Left renal pelvis (tissue), 4 donors: ENCODE measurements at regions not wholly inside any gene's neighbourhood (a gene's known extent, or its start where the extent isn't known, plus 50 kb on each side); places are given as distances from the start of the nearest gene placed in this dataset.

ENCODE experiments used
- DNase-seq, 4 donors: peaks; one replicate each; pipeline ENCODE4 v3.0.0-alpha.2; 2013; ENCODE audit warnings: low read depth in 4 of 4, low spot score in 3 of 4

GRCh38 chr7:47149208-47149839, 432.6 kb downstream of the TNS3 start:
- no peak for DNase-seq

DNA sequence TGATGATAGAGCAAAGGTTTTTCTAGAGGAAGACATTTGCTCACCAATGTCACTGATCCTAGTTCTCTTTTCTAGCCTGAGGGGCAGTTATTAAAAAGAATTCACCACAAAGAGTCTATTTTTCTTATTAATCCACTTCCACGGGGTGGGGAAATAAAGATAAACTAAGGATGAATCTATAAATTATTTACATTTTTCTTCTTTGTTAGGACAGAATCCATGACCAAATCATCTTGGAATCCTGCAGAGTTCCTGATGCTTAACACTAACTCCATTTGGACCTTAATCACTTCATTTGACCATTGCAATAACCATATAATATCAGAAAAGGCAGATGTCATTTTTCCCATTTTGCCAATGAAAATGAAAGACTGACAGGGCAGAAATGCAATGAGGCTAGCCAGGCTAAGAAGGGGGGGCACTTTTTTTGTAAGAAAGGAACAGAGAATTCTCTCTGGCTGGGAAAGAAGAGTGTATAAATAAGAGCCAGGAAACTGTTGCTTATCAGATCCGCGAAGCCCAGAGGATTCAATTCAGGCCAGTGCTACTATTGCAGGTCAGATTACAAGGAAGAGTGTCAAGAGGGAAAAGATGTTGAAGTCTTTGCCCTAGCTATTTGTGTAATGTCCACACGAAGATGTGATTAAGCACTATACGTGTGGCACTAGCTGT, 433.2 kb downstream of the TNS3 start:
- no peak for DNase-seq

DNA sequence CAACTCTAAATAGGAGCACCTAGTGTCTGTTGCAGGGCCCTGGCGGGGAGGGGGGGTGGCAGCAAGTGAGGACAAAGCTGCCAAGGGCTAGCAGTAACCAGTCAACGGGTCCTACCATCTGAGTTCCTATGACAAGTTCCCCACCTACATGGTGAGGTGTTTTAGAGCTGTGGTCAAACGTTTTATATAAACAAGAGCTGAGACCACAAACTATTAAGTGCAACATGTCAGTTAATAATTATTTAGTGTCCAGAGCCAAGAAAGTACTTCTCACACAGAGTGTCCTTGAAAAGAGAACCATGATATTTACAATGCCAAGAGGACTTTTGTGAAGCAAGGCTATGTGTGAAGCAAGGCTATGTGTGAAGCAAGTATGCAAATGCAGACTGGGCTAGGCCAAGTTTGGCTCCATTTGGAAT, 434.7 kb downstream of the TNS3 start:
- DNase-seq, result no peak

DNA sequence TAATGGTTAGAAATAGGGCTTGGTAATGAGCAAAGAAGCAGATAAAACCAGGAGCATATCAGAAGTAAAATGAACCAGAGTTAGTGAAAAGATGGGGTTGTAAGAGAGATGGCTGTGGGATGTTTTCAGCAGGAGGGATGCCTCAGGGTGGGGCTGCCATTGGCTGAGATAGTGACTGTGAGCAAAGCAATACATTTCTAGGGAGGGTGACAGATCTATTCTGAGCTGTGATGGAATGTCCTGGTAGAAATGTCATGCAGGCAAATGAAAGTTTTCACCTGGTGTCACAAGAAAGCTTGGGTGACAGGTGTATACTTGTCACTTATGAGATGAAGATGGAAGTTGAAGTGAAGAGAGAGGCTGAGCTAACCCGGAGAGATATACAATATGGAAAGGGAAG, 435.9 kb downstream of the TNS3 start:
- DNase-seq, result no peak

GRCh38 chr7:47145186-47145725, 436.7 kb downstream of the TNS3 start:
- no peak for DNase-seq

DNA sequence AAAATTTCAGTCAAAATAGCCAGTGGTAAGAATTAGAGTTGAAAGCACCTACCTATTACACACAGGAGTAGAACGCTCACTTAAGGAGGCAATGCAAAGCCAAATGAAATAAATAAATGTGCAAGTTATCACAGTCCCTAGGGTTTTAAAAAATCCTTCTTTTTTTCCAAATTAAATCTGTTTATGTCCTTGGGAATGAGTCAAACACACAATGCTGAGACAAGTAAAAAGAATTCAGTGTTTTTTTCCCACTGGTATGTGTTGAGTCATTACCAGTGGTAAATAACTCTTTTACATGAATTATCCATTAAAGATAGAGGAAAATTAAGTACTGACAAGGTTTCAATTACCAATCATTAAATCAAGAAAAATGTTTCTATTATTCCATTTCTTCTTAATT, 438.6 kb downstream of the TNS3 start:
- DNase-seq, result no peak

- no peak for DNase-seq
Measured at GRCh38 chr7:47142867-47143175, 439.1 kb downstream of the TNS3 start.

DNA sequence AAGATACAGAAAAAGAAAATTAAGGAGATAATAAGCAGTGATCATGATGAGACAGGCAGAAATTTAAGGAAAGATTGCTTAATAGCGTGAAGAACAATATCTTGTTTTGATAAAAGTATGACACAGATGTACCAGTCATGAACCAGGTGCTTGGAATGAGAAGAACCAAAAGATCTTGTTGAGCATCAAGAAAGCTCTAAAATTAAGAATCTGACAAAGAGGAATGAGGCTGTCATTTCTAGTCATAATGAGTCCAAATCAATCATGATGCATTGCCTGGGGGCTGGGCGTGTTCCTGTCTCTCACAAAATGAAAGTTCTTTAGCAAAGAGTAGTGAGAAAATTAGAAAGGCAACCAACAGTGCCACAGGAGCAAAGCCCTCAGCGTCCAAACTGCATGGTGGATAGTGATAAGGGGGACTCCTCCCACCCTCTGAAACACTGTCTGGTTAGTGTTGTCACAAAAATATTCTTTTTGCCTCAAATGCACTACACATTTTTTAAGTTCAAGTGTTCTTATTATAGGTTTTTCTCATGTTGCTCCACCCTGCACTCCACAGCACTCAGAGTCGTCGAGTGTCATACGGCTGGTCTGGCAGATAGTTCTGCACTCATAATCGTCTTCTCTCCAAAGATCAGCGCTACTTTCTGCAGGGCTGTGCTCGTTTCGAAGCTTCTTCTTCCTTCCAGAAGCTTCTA, 439.6 kb downstream of the TNS3 start:
- DNase-seq, result no peak

- DNase-seq, result no peak
Measured at GRCh38 chr7:47132471-47132870, 449.4 kb downstream of the TNS3 start.

GRCh38 chr7:47128700-47129099, 453.2 kb downstream of the TNS3 start:
- no peak for DNase-seq

- DNase-seq, result no peak
Measured at GRCh38 chr7:47125529-47125928, 456.4 kb downstream of the TNS3 start.

DNA sequence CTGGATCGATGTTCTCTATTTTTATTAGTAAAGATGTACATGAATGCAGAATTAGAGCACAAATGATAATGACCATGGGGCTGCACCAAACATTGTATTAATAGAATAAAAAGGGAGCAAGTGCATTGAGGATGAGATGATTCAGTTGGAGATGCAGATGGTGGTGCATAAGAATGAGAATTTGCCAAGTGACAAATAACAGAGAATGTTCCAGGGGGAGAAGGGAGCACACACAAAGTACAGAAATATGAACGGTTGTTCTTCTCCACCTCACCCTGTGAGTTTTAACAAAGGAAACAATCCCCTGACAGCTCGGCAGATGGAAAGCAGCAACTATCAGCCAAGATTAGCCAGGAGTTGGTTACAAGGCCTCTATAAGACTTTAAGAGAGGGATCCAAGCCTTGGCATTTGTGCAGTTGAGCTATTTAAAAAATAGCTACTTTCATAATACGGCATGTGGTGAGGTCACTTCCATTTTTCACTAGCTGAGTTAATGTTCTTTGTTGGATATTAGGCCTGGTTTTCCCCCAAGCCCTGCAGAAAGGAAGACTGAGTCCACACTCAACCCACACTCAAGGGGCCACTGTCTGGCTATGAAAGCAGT, 462.5 kb downstream of the TNS3 start:
- DNase-seq, result no peak

DNA sequence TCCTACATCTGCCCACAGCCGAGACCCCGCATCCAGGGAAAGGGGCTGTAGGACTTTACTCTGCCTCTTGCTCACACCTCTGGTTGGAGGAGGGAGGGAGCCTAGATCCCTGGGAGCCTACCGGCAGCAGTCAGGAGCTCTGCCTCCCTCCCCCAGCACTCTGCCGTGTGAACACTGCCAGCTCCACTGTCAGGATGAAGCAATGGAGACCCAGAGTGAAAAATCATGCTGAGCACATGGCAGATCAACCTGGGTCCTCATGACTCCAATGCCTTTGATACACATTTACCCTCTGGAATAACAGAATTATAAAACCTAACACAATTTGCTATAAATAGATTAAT, 477.7 kb downstream of the TNS3 start:
- DNase-seq, result no peak

- no peak for DNase-seq
Measured at GRCh38 chr7:47103498-47104205, 478.3 kb downstream of the TNS3 start.

- DNase-seq, result no peak
Measured at GRCh38 chr7:47102331-47102841, 479.5 kb downstream of the TNS3 start.

- no peak for DNase-seq
Measured at GRCh38 chr7:47100817-47101435, 481.0 kb downstream of the TNS3 start.

DNA sequence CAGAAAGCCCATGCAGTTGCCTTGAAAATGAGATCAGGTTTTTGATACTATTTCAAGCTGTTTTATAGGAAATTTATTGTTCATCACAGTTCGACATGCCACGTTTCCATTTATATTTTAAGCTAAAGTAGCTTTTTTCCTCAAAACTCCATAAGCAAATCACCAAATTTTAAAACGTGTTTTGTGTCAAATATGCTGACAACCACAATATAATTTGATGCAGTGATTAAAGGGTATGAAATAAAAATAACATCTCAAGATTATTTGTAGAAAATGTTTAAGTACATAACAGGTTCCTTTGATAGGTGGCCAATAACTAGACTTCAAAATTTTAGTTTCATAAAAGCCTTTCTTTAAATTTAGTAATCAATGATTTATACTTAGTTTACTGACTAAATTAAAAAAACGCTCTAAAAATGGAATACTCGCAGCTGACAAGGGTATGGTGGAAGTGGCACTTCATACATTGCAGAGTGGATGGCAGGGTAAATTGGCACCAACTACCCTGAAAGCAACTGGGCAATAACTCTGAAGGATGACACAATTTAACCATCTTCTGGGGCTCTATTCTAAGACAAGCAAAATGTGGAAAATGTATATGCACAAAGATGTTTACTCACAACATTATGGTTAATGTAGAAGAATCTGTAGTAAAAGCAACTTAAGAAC, 481.6 kb downstream of the TNS3 start:
- DNase-seq, result no peak

- DNase-seq, result no peak
Measured at GRCh38 chr7:47097431-47097830, 484.5 kb downstream of the TNS3 start.

GRCh38 chr7:47095946-47096345, 486.0 kb downstream of the TNS3 start:
- DNase-seq, result no peak

DNA sequence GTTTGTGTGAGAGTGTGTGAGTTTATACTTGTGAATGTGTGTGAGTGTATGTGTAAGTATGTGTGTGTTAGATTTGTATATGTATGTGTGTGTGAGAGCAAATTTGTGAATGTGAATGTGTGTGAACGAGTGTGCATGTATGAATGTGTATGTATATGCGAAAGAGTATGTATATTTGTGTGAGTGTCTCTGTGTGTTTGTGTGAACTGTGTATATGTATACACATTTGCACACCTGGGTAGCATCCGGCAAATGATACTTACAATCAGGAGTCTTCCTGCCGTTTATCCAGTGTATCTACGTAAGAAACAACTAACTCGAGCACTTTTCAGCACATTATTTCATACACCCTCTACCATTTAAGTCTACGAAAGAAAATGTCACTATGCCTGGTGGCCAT, 487.4 kb downstream of the TNS3 start:
- no peak for DNase-seq
